OCI-LY7 (cell line): ENCODE measurements at regions not wholly inside any gene's neighbourhood (a gene's known extent, or its start where the extent isn't known, plus 50 kb on each side); places are given as distances from the start of the nearest gene placed in this dataset.

Experiments
- EZH2phosphoT487 ChIP-seq: fragments of 200-600 bp; sonication (generic); IDR thresholded peaks from 2 replicates; pipeline ENCODE4 v1.6.1; 2018; ENCODE audit warnings: low read depth, borderline replicate concordance, mild to moderate bottlenecking, mixed run types, antibody characterized with exemption, low read length, moderate library complexity, mixed read lengths
- TF ChIP-seq, protein P1 (sequence below): fragments of 200-600 bp; sonication (generic); conservative IDR thresholded peaks from 2 replicates; pipeline ENCODE4 v1.5.1; 2014; ENCODE audit warnings: mild to moderate bottlenecking, antibody characterized with exemption, low read length, moderate library complexity, mixed read lengths

- TF ChIP-seq, protein P1, sequence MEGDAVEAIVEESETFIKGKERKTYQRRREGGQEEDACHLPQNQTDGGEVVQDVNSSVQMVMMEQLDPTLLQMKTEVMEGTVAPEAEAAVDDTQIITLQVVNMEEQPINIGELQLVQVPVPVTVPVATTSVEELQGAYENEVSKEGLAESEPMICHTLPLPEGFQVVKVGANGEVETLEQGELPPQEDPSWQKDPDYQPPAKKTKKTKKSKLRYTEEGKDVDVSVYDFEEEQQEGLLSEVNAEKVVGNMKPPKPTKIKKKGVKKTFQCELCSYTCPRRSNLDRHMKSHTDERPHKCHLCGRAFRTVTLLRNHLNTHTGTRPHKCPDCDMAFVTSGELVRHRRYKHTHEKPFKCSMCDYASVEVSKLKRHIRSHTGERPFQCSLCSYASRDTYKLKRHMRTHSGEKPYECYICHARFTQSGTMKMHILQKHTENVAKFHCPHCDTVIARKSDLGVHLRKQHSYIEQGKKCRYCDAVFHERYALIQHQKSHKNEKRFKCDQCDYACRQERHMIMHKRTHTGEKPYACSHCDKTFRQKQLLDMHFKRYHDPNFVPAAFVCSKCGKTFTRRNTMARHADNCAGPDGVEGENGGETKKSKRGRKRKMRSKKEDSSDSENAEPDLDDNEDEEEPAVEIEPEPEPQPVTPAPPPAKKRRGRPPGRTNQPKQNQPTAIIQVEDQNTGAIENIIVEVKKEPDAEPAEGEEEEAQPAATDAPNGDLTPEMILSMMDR, result no peak
- no peak for TF ChIP-seq EZH2phosphoT487
These were observed 326.8 kb upstream of the SOX2 start for GRCh38 chr3:181384970-181385369.
